CD4-positive, alpha-beta T cell treated with Interleukin-4 for 4 hours (primary cell): ENCODE measurements at regions not wholly inside any gene's neighbourhood (a gene's known extent, or its start where the extent isn't known, plus 50 kb on each side); places are given as distances from the start of the nearest gene placed in this dataset.

Experiments used
- DNase-seq: peaks from one replicate; pipeline ENCODE4 v3.0.0-alpha.2; 2020

- no peak for DNase-seq
Observed at GRCh38 chr15:35736150-35736549, 190.2 kb upstream of the DPH6 start.

- no peak for DNase-seq
Observed at GRCh38 chr15:35737441-35737840, 191.5 kb upstream of the DPH6 start.

GRCh38 chr15:35738370-35738769 is 192.4 kb upstream of the DPH6 start:
- DNase-seq = no peak

GRCh38 chr15:35740761-35741160 is 194.8 kb upstream of the DPH6 start:
- no peak for DNase-seq

- DNase-seq = no peak
Observed at GRCh38 chr15:35741395-35741794, 195.4 kb upstream of the DPH6 start.

- no peak for DNase-seq
Observed at GRCh38 chr15:35741881-35742280, 195.9 kb upstream of the DPH6 start.

GRCh38 chr15:35743321-35743720 is 197.4 kb upstream of the DPH6 start:
- DNase-seq = no peak

- DNase-seq = no peak
Observed at GRCh38 chr15:35746121-35746520, 200.2 kb upstream of the DPH6 start.

GRCh38 chr15:35748105-35748504 is 202.1 kb upstream of the DPH6 start:
- DNase-seq = no peak

- DNase-seq = no peak
Observed at GRCh38 chr15:35750051-35750450, 204.1 kb upstream of the DPH6 start.

- DNase-seq = peak; percentile 29
Observed at GRCh38 chr15:35751413-35752133, 205.6 kb upstream of the DPH6 start.

- DNase-seq = no peak
Observed at GRCh38 chr15:35752134-35752466, 206.1 kb upstream of the DPH6 start.

- DNase-seq = no peak
Observed at GRCh38 chr15:35753486-35753885, 207.5 kb upstream of the DPH6 start.

- DNase-seq = no peak
Observed at GRCh38 chr15:35755237-35755802, 209.4 kb upstream of the DPH6 start.

- no peak for DNase-seq
Observed at GRCh38 chr15:35756623-35757022, 210.7 kb upstream of the DPH6 start.

GRCh38 chr15:35757361-35757760 is 211.4 kb upstream of the DPH6 start:
- DNase-seq = no peak

- DNase-seq = no peak
Observed at GRCh38 chr15:35757765-35758164, 211.8 kb upstream of the DPH6 start.

- no peak for DNase-seq
Observed at GRCh38 chr15:35764661-35765519, 218.9 kb upstream of the DPH6 start.

GRCh38 chr15:35768949-35769348 is 223.0 kb upstream of the DPH6 start:
- no peak for DNase-seq

GRCh38 chr15:35769656-35770055 is 223.7 kb upstream of the DPH6 start:
- no peak for DNase-seq

GRCh38 chr15:35771746-35772442 is 225.9 kb upstream of the DPH6 start:
- DNase-seq = no peak

- DNase-seq = no peak
Observed at GRCh38 chr15:35774653-35775052, 228.7 kb upstream of the DPH6 start.

- no peak for DNase-seq
Observed at GRCh38 chr15:35775471-35775870, 229.5 kb upstream of the DPH6 start.

GRCh38 chr15:35777061-35777460 is 231.1 kb upstream of the DPH6 start:
- DNase-seq = no peak
